HG02943 (cell line): ENCODE measurements at regions not wholly inside any gene's neighbourhood (a gene's known extent, or its start where the extent isn't known, plus 50 kb on each side); places are given as distances from the start of the nearest gene placed in this dataset.
"Not testable (repeated sequence)": the region's sequence is repeated elsewhere in the genome, so short reads cannot be mapped to it uniquely, and the experiment has no call there.

Experiments used
- ATAC-seq: cut with Tn5 transposase; IDR thresholded peaks from one replicate; pipeline ENCODE4 v1.9.1; 2021; ENCODE audit warnings: mild to moderate bottlenecking, low read depth, moderate library complexity; ENCODE audit not compliant: unreplicated experiment

- no peak for ATAC-seq
Observed at GRCh38 chr17:77785312-77785905, 173.1 kb upstream of the TNRC6C start.

GRCh38 chr17:77786090-77786489 lies 172.4 kb upstream of the TNRC6C start:
- ATAC-seq = no peak

- ATAC-seq = no peak
Observed at GRCh38 chr17:77786740-77787505, 171.6 kb upstream of the TNRC6C start.

- ATAC-seq = no peak
Observed at GRCh38 chr17:77790143-77790829, 168.2 kb upstream of the TNRC6C start.

GRCh38 chr17:77792626-77793025 lies 165.9 kb upstream of the TNRC6C start:
- no peak for ATAC-seq

GRCh38 chr17:77793146-77793970 lies 165.1 kb upstream of the TNRC6C start:
- no peak for ATAC-seq

GRCh38 chr17:77793971-77794235 lies 164.6 kb upstream of the TNRC6C start:
- no peak for ATAC-seq

- no peak for ATAC-seq
Observed at GRCh38 chr17:77794846-77795245, 163.7 kb upstream of the TNRC6C start.

- no peak for ATAC-seq
Observed at GRCh38 chr17:77795685-77796084, 162.8 kb upstream of the TNRC6C start.

- ATAC-seq = no peak
Observed at GRCh38 chr17:77796176-77796860, 162.2 kb upstream of the TNRC6C start.

- no peak for ATAC-seq
Observed at GRCh38 chr17:77798031-77798430, 160.5 kb upstream of the TNRC6C start.

- no peak for ATAC-seq
Observed at GRCh38 chr17:77798481-77798880, 160.0 kb upstream of the TNRC6C start.

GRCh38 chr17:77800816-77801215 lies 157.7 kb upstream of the TNRC6C start:
- no peak for ATAC-seq

GRCh38 chr17:77801545-77802332 lies 156.8 kb upstream of the TNRC6C start:
- no peak for ATAC-seq

GRCh38 chr17:77802333-77802615 lies 156.2 kb upstream of the TNRC6C start:
- ATAC-seq = no peak

- ATAC-seq = no peak
Observed at GRCh38 chr17:77802811-77803220, 155.7 kb upstream of the TNRC6C start.

- ATAC-seq = no peak
Observed at GRCh38 chr17:77803726-77804125, 154.8 kb upstream of the TNRC6C start.

GRCh38 chr17:77804796-77805426 lies 153.6 kb upstream of the TNRC6C start:
- ATAC-seq = no peak

- not testable (repeated sequence) for ATAC-seq
Observed at GRCh38 chr17:77805970-77806369, 152.5 kb upstream of the TNRC6C start.
